Panc1 (cell line): ENCODE measurements at regions not wholly inside any gene's neighbourhood (a gene's known extent, or its start where the extent isn't known, plus 50 kb on each side); places are given as distances from the start of the nearest gene placed in this dataset.

Source experiments
- ATAC-seq: fragments of 200-7000 bp; cut with Tn5 transposase; 2 replicates; pipeline ENCODE4 v1.9.1; 2020; ENCODE audit warnings: mild to moderate bottlenecking, moderate library complexity
- BruUV-seq: library from RNA; stranded (reverse); fragments of 400-500 nt; replicated peaks from 2 replicates; lab custom pipeline; 2021; lab: Mats Ljungman, UMichigan
- CTCF ChIA-PET: fragments of 300-600 bp; sonication (Branson Sonifier 250); formaldehyde crosslinking; loops from one replicate; lab custom pipeline; 2022; ENCODE audit warnings: antibody characterized with exemption; lab: Charles Lee
- POLR2A ChIA-PET: fragments of 300-600 bp; sonication (Branson Sonifier 250); formaldehyde crosslinking; loops from one replicate; lab custom pipeline; 2022; ENCODE audit warnings: antibody characterized with exemption; lab: Charles Lee
- DNase-seq: peaks from one replicate; pipeline ENCODE4 v3.0.0-alpha.2; 2010; ENCODE audit warnings: low read depth, low spot score
- H3K27ac ChIP-seq: 2 replicates; pipeline ENCODE4 v1.5.1; 2011; ENCODE audit warnings: mild to moderate bottlenecking, low read length, inconsistent platforms
- H3K27me3 ChIP-seq: fragments of 200-500 bp; sonication (Bioruptor generic); 2 replicates; pipeline ENCODE4 v1.6.0; 2014; ENCODE audit warnings: low read length, inconsistent platforms; ENCODE audit not compliant: control insufficient read depth, insufficient read depth
- H3K36me3 ChIP-seq: fragments of 200-500 bp; sonication (Bioruptor generic); 2 replicates; pipeline ENCODE4 v1.5.1; 2014; ENCODE audit warnings: inconsistent platforms, mild to moderate bottlenecking, low read length, moderate library complexity; ENCODE audit not compliant: control insufficient read depth, insufficient read depth
- H3K4me1 ChIP-seq: 2 replicates; pipeline ENCODE4 v1.5.1; 2011; ENCODE audit warnings: inconsistent platforms, mild to moderate bottlenecking, low read length, moderate library complexity; ENCODE audit not compliant: control insufficient read depth, insufficient read depth
- H3K4me3 ChIP-seq, 2 experiments: 2 replicates each; pipeline ENCODE4 v1.5.1; 2011 to 2012; ENCODE audit warnings: low read depth in 2 of 2, low read length in 2 of 2, mild to moderate bottlenecking in 2 of 2, inconsistent platforms in 1 of 2, moderate library complexity in 1 of 2
- H3K9me3 ChIP-seq: fragments of 200-500 bp; sonication (Bioruptor generic); 2 replicates; pipeline ENCODE4 v1.5.1; 2014; ENCODE audit warnings: low read depth, mild to moderate bottlenecking, inconsistent platforms, low read length, moderate library complexity; ENCODE audit not compliant: control insufficient read depth, insufficient read depth
- CTCF ChIP-seq: fragments of 450-650 bp; IDR thresholded peaks from 2 replicates; pipeline ENCODE4 v1.5.1; 2017; ENCODE audit warnings: mild to moderate bottlenecking
- POLR2AphosphoS5 ChIP-seq: IDR thresholded peaks from 2 replicates; pipeline ENCODE4 v1.6.1; 2012; ENCODE audit warnings: mild to moderate bottlenecking, low read depth, low read length, moderate library complexity
- REST ChIP-seq, 2 experiments: IDR thresholded peaks; 2 replicates each; pipeline ENCODE4 v1.6.1; 2011 to 2012; ENCODE audit warnings: low read depth in 2 of 2, control low read depth in 1 of 2, low read length in 1 of 2, mild to moderate bottlenecking in 1 of 2, moderate library complexity in 1 of 2; ENCODE audit not compliant: insufficient read depth in 1 of 2
- SIN3A ChIP-seq: IDR thresholded peaks from 2 replicates; pipeline ENCODE4 v1.6.1; 2012; ENCODE audit warnings: low read depth, mild to moderate bottlenecking, low read length, moderate library complexity, borderline replicate concordance; ENCODE audit not compliant: insufficient read depth
- TCF7L2 ChIP-seq: IDR thresholded peaks from 2 replicates; pipeline ENCODE4 v1.6.1; 2011; ENCODE audit warnings: mild to moderate bottlenecking, low read depth, low read length, inconsistent platforms
- in situ Hi-C: cut with HindIII; loops from 2 replicates; pipeline ENCODE4 v1.10.0; 2016; ENCODE audit warnings: low sequenced_read_pairs, low pct_unique_long_range_greater_than_20kb
- intact Hi-C: fragments of 100-400 bp; cut with micrococcal nuclease; formaldehyde crosslinking; loops from one replicate; pipeline ENCODE4 v1.10.0; 2022; ENCODE audit not compliant: unreplicated experiment

- DNase-seq (no peak), ATAC-seq (no peak)
- POLR2A ChIA-PET = interaction anchor here (0.6 kb wide), 2 partner anchors 208 to 1962 kb away, joined by 3 to 4 read pairs; no protein-coding TSS in a partner anchor
- no peaks in the 10 kb centered on the region for H3K27me3 ChIP-seq
- no TSS peak for BruUV-seq
- CTCF ChIA-PET = no interaction called here
- intact Hi-C loops = no loop called here
- no peaks in the 10 kb centered on the region for H3K36me3 ChIP-seq
- no peak overlapping the region for H3K27ac ChIP-seq
- no peaks in the 10 kb centered on the region for H3K9me3 ChIP-seq
- TF ChIP-seq SIN3A (no peak), POLR2AphosphoS5 (no peak), CTCF (no peak), TCF7L2 (no peak), REST (IDR thresholded peaks at IDR 0.05; ENCODE audit: insufficient read depth in 1 of 2, low read depth in 2 of 2, low read length in 1 of 2) (no peak)
- H3K4me1 ChIP-seq = peaks cover 7% of the 10 kb centered on the region
- H3K4me3 ChIP-seq = no peak overlapping the region
- in situ Hi-C loops = no loop called here
These were observed 142.3 kb upstream of the PTPN1 start for GRCh38 chr20:50367739-50368375.

- no peaks in the 10 kb centered on the region for H3K27me3 ChIP-seq
- ChIA-PET POLR2A (no interaction called here), CTCF (no interaction called here)
- no peak overlapping the region for H3K27ac ChIP-seq
- no peak for ATAC-seq
- H3K36me3 ChIP-seq = no peaks in the 10 kb centered on the region
- TF ChIP-seq REST (IDR thresholded peaks at IDR 0.05; ENCODE audit: insufficient read depth in 1 of 2, low read depth in 2 of 2, low read length in 1 of 2) = no peak
- in situ Hi-C loops (no loop called here), intact Hi-C loops (no loop called here)
- no peaks in the 10 kb centered on the region for H3K9me3 ChIP-seq
- no peak overlapping the region for H3K4me3 ChIP-seq
- DNase-seq = no peak
- BruUV-seq = no TSS peak
- peaks cover 8% of the 10 kb centered on the region for H3K4me1 ChIP-seq
These were observed 141.8 kb upstream of the PTPN1 start for GRCh38 chr20:50368386-50368785.
